OCI-M1 (cell line): ENCODE measurements at regions not wholly inside any gene's neighbourhood (a gene's known extent, or its start where the extent isn't known, plus 50 kb on each side); places are given as distances from the start of the nearest gene placed in this dataset.
A peak's percentile ranks its signal among the peaks of the same experiment; 100 is the strongest.
"Not testable (repeated sequence)": the region's sequence is repeated elsewhere in the genome, so short reads cannot be mapped to it uniquely, and the experiment has no call there.

Experiments used
- DNase-seq: peaks from one replicate; lab custom pipeline; 2025; lab: John Stamatoyannopoulos, UW

- DNase-seq, result no peak
Measured at GRCh38 chr18:26650310-26651268, 102.2 kb upstream of the KCTD1 start.

- no peak for DNase-seq
Measured at GRCh38 chr18:26649193-26649543, 100.8 kb upstream of the KCTD1 start.

GRCh38 chr18:26648509-26649192, 100.3 kb upstream of the KCTD1 start:
- no peak for DNase-seq

- DNase-seq, result no peak
Measured at GRCh38 chr18:26646901-26647300, 98.5 kb upstream of the KCTD1 start.

- DNase-seq, result peak; percentile 84
Measured at GRCh38 chr18:26642440-26643348, 94.3 kb upstream of the KCTD1 start.

- DNase-seq, result no peak
Measured at GRCh38 chr18:26640541-26640940, 92.2 kb upstream of the KCTD1 start.

- DNase-seq, result no peak
Measured at GRCh38 chr18:26639149-26639548, 90.8 kb upstream of the KCTD1 start.

GRCh38 chr18:26637983-26638382, 89.6 kb upstream of the KCTD1 start:
- DNase-seq, result no peak

- no peak for DNase-seq
Measured at GRCh38 chr18:26637324-26637723, 89.0 kb upstream of the KCTD1 start.

GRCh38 chr18:26635466-26635865, 87.1 kb upstream of the KCTD1 start:
- DNase-seq, result no peak

- peak; percentile 34 for DNase-seq
Measured at GRCh38 chr18:26634631-26635030, 86.3 kb upstream of the KCTD1 start.

GRCh38 chr18:26631135-26631534, 82.8 kb upstream of the KCTD1 start:
- DNase-seq, result no peak

GRCh38 chr18:26630596-26630995, 82.2 kb upstream of the KCTD1 start:
- DNase-seq, result peak; percentile 52

- DNase-seq, result no peak
Measured at GRCh38 chr18:26628017-26628416, 79.7 kb upstream of the KCTD1 start.

GRCh38 chr18:26624443-26624842, 76.1 kb upstream of the KCTD1 start:
- DNase-seq, result no peak

- DNase-seq, result not testable (repeated sequence)
Measured at GRCh38 chr18:26623314-26623713, 75.0 kb upstream of the KCTD1 start.

- DNase-seq, result peak; percentile 79
Measured at GRCh38 chr18:26621161-26622026, 73.0 kb upstream of the KCTD1 start.

GRCh38 chr18:26619350-26619749, 71.0 kb upstream of the KCTD1 start:
- DNase-seq, result no peak

GRCh38 chr18:26618135-26618534, 69.8 kb upstream of the KCTD1 start:
- no peak for DNase-seq

- no peak for DNase-seq
Measured at GRCh38 chr18:26617151-26617554, 68.8 kb upstream of the KCTD1 start.

GRCh38 chr18:26614374-26614773, 66.0 kb upstream of the KCTD1 start:
- DNase-seq, result no peak
